ENCODE measurements at regions not wholly inside any gene's neighbourhood (a gene's known extent, or its start where the extent isn't known, plus 50 kb on each side); places are given as distances from the start of the nearest gene placed in this dataset.

- no peak overlapping the region for H3K4me3 ChIP-seq (ENCODE audit: low read depth, low read length)
- DNase-seq (ENCODE audit: low read depth) = no peak
Measured at GRCh38 chr2:53460937-53461336, 306.7 kb upstream of the CHAC2 start.

DNA sequence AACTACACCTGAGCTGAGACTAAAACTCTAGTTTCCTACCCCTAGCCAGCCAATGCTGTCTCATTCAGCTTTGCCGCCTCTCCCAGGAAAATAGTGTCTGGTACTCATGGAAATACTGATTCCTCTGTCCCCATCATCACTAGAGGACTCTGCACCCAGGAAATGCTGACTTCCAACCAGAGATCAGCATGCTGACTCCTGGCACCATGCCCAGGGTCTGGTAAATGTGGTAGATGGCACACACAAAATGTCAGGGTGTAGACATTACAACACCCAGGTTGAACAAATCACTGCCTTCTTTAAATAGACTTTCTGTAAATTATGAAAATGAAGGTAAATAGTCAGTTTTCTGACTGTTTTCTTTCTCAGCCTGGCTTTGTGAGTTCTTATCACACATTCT is 307.3 kb upstream of the CHAC2 start:
- DNase-seq (ENCODE audit: low read depth) = no peak
- H3K4me3 ChIP-seq (ENCODE audit: low read depth, low read length) = no peak overlapping the region

DNA sequence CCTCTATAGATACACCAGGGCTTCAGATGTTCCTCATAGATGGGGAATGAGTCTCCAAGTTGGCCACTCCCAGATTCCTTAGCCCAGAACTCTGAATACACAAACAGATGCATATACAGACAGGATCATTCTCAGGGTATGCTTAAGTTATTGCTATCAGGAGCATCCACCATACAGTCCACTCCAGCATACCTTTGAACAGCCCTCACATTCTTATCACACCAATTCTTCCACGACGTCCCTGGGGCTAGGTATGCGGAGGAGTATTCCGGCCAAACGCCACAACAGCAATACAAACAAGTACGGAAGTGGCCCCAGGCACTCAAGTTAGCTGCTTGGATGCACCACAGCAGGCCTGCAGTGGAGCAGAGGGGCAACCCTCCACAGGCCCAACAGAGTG is 312.5 kb upstream of the CHAC2 start:
- no peak overlapping the region for H3K4me3 ChIP-seq (ENCODE audit: low read depth, low read length)
- no peak for DNase-seq (ENCODE audit: low read depth)

DNA sequence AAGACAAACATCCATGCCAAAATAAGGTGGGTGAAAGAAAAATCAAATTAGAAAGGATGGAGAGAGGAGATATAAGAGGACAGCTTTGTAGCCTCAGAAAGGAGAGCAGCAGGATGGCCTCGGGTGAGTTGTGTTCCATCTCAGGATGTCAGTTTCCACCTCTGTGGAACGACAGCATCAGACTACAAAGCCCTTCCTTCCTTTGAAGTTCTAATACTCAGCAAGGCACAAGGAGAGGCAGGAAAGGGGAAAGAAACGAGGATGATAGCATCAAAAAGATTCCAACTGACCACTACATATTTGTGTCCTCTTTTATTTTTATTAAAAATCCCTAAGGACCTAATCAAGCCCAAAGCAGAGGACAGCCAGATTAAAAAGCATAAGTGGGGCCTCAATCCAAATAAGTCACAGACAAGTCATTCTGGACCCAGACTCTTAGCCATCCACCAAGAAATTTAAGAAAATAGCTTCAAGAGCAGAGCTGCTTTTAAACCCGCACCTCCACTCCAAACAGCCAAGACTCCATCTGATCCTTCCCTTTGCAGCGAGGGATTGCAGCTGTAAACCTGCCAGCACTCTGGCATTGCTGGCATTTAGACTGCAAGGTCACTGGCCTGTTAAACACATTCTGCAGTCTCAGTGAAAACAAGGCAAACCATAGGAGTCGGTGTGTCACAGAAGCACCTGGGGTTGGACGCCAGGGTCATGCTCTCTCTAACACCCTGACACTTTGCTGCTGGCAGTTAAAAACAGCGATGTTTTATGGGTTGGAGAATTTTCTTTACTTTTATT is 314.5 kb upstream of the CHAC2 start:
- no peak for DNase-seq (ENCODE audit: low read depth)
- no peak overlapping the region for H3K4me3 ChIP-seq (ENCODE audit: low read depth, low read length)

DNA sequence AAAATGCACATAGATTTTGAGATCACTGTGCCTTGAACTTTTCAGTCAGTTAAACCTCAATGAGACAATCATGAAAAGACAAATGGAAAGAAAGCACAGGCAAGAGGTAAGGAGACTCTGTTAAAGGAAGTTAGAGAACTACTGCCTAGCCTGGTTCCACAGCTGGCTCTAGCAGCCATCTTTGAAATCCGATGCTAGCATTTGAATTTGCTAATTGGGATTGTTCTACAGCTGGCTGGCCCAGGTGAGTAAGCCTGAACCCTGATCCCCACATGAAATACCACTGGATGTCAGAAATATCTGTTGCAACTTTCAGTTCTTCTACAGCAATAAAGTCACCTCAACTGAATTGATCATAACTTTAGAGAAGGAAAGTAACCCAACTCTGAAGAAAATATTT is 315.2 kb upstream of the CHAC2 start:
- H3K4me3 ChIP-seq (ENCODE audit: low read depth, low read length) = no peak overlapping the region

GRCh38 chr2:53450923-53451322 is 316.7 kb upstream of the CHAC2 start:
- no peak for DNase-seq (ENCODE audit: low read depth)
- no peak overlapping the region for H3K4me3 ChIP-seq (ENCODE audit: low read depth, low read length)

More for the DNA sequence above, 315.2 kb upstream of the CHAC2 start:
- DNase-seq (ENCODE audit: low read depth) = no peak

DNA sequence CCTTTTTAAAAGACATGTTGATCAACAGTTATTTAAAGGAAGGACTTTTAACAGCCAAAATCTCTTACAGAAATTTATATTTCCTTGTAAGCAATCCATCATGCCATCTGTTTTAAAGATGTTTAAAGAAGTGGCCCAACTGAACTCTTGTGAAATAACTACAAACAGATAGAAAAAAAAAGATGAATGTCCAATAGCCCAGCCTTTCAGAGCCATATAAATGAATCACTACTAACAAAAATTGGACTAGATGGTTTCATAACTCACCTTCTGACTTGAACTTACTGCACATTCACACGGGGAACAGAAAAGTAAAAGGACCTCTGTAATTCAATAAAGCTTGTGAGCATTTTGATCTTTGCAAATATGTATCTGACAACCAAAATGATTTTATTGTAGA is 319.0 kb upstream of the CHAC2 start:
- no peak overlapping the region for H3K4me3 ChIP-seq (ENCODE audit: low read depth, low read length)
- no peak for DNase-seq (ENCODE audit: low read depth)

DNA sequence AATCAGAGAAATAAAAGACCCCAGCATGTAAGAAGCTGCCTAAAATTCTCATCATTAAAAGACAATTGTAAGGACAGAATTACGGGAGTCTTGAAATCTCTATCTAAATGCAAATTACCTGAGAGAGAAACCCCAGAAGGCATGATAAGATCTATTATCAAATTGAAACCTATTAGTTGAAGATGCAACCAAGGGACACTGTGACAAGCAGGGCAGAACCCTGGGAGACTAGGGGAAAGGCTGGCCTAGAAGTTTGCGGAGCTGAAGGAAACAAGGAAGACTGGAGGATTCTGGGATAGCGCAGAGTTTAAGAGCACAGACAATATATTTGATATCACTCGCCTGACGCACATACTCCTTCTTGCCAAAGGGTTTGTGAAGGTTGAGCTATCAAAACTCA is 319.5 kb upstream of the CHAC2 start:
- no peak for DNase-seq (ENCODE audit: low read depth)
- H3K4me3 ChIP-seq (ENCODE audit: low read depth, low read length) = no peak overlapping the region

DNA sequence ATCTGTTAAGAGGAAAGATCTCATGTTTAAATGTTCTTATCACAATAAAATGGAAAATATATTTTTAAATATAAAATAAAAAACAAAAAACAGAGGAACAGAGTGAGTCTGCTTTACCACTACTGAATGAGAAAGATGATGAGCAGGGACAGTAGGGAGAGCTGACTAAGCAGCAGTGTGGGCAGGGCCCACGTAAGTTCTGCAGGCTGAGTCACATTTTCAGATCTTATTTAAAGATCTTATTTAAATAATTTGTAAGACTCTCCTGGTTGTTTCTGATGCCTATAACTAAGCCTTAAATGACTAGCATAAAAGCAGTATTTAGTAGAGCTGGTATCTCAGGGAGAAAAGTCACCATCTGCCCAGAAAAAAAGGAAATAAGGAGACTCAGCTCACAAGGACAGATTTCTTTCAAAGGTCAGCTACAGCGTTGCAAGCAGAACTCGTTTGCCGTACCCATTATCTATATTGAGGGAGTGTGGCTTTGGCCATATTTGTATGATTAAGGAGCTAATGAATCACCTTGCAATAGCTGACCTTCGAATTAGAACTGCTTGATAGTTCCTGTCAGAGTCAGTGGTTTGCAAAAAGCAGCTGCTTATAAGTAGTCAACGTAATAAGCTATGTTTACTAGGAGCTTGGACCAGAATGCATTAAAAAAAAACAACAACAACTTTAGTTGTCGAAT is 322.1 kb upstream of the CHAC2 start:
- no peak for DNase-seq (ENCODE audit: low read depth)
- no peak overlapping the region for H3K4me3 ChIP-seq (ENCODE audit: low read depth, low read length)

DNA sequence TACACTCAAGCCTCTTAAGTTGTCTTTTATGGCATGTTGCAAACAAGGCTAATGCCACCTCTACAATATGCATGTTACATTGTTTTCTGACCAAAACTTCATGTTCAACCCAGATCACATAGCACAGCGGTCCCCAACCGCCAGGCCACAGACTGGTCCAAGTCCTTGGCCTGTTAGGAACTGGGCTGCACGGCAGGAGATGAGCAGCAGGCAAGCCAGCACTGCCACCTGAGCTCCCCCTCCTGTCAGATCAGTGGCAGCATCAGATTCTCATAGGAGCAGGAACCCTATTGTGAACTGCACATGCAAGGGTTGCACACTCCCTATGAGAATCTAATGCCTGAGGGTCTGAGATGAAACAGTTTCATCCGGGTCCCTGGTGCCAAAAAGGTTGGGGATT is 324.8 kb upstream of the CHAC2 start:
- DNase-seq (ENCODE audit: low read depth) = no peak
- no peak overlapping the region for H3K4me3 ChIP-seq (ENCODE audit: low read depth, low read length)

DNA sequence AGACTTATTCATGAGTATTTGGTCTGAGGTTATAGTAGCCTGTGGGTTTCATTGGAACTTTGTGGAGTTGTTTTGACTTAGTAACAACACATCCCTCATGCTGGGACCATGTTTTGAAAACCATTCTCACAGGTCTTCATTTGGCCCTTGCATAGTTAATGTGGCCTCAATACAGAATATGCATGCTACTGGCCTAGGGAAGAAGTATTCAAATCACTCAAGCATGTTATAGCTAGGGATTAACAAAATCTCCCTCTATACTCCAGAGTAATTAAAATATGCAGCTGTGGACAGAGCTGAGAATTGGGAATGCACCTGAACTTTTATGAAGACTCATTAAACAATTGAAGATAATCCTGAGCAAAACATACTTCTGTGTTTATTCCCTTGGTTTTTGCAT is 325.5 kb upstream of the CHAC2 start:
- DNase-seq (ENCODE audit: low read depth) = no peak
- H3K4me3 ChIP-seq (ENCODE audit: low read depth, low read length) = no peak overlapping the region

DNA sequence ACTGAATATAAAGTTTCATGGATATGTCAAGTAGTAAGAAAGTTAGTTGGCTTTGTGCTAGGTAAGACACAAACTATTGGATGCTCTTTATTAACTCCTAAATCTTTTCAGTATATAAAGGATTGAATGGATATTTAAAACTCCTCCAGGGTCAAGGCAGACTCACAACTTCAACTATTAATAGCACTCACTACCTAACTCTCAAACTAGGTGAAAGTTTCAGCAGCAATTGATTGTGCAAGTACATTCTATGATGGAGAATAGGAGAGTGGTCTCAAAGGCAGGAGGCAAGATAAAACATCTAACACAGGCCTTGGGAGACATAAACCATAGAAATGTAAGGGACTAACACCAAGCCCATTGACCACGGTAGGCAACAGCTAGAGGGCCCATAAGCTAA is 328.9 kb upstream of the CHAC2 start:
- DNase-seq (ENCODE audit: low read depth) = no peak
- no peak overlapping the region for H3K4me3 ChIP-seq (ENCODE audit: low read depth, low read length)

- no peak overlapping the region for H3K4me3 ChIP-seq (ENCODE audit: low read depth, low read length)
- no peak for DNase-seq (ENCODE audit: low read depth)
Measured at GRCh38 chr2:53438100-53438499, 329.5 kb upstream of the CHAC2 start.

GRCh38 chr2:53437371-53437770 is 330.2 kb upstream of the CHAC2 start:
- no peak overlapping the region for H3K4me3 ChIP-seq (ENCODE audit: low read depth, low read length)
- DNase-seq (ENCODE audit: low read depth) = no peak

DNA sequence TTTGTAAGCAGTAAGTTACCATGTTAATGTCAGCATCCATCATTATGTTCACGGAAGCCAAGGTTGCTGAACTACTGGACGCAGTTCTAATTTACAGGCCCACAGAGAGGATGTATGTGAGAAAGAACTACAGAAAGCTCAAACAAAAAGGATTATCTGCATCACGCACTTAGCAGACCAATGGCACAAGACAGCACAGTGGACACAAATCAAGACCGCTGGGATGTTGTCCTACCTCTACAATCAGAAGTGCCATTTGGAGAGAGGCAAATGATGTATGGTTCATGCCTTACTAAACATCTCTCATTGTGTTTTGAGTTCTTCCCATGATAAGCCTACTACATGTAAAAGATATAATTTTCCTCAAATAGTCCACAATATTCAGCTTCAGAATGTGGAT is 330.7 kb upstream of the CHAC2 start:
- H3K4me3 ChIP-seq (ENCODE audit: low read depth, low read length) = no peak overlapping the region
- DNase-seq (ENCODE audit: low read depth) = no peak

GRCh38 chr2:53435610-53436009 is 332.0 kb upstream of the CHAC2 start:
- DNase-seq (ENCODE audit: low read depth) = no peak

GRCh38 chr2:53434466-53434865 is 333.1 kb upstream of the CHAC2 start:
- H3K4me3 ChIP-seq (ENCODE audit: low read depth, low read length) = no peak overlapping the region
- DNase-seq (ENCODE audit: low read depth) = no peak

More at GRCh38 chr2:53435610-53436009, 332.0 kb upstream of the CHAC2 start:
- no peak overlapping the region for H3K4me3 ChIP-seq (ENCODE audit: low read depth, low read length)

DNA sequence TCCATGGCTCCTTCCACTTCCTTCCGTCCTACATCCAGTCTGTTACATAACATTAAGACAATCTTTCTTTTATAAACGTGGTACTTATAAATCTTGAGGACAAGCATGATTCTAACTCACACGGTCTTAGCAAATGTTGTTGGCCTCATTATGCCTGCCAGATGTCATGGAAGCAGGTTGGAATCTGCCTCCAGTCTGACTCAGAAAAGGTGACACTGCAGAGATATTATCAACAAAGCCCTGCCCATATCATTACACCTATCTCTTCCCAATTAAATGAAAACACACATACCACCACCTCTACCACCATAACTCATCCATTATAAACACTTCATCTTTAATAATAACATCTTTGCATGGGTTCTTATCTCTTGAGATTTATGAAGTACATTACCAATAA is 334.7 kb upstream of the CHAC2 start:
- no peak for DNase-seq (ENCODE audit: low read depth)
- H3K4me3 ChIP-seq (ENCODE audit: low read depth, low read length) = no peak overlapping the region

DNA sequence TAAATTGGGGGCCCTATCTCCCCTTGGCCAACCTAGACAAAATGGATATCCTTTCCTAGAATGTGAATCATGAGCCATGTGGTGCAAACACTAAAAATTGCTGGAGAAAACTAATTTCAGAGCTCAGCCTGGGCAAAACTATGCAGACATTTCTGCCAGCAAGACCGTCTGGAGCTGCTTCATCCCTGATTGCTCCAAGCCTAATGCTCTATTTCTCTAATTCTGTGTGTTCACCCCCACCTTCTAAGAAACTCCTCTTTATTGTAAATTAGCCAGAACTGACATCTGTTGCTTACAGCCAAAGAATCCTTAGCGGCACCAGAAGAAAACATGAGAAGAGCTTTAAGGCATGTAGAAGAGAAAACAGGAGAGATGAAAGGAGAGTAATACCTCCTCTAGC is 337.7 kb upstream of the CHAC2 start:
- no peak overlapping the region for H3K4me3 ChIP-seq (ENCODE audit: low read depth, low read length)
- no peak for DNase-seq (ENCODE audit: low read depth)

GRCh38 chr2:53424902-53425301 is 342.7 kb upstream of the CHAC2 start:
- no peak overlapping the region for H3K4me3 ChIP-seq (ENCODE audit: low read depth, low read length)
- no peak for DNase-seq (ENCODE audit: low read depth)

GRCh38 chr2:53423465-53423864 is 344.1 kb upstream of the CHAC2 start:
- DNase-seq (ENCODE audit: low read depth) = no peak

More at GRCh38 chr2:53423465-53423864, 344.1 kb upstream of the CHAC2 start:
- no peak overlapping the region for H3K4me3 ChIP-seq (ENCODE audit: low read depth, low read length)
